H54 (cell line): ENCODE measurements at regions not wholly inside any gene's neighbourhood (a gene's known extent, or its start where the extent isn't known, plus 50 kb on each side); places are given as distances from the start of the nearest gene placed in this dataset.
"Not testable (repeated sequence)": the region's sequence is repeated elsewhere in the genome, so short reads cannot be mapped to it uniquely, and the experiment has no call there.

Experiments used
- DNase-seq: peaks from one replicate; pipeline ENCODE4 v3.0.0; 2011; ENCODE audit warnings: low spot score, mixed read lengths; ENCODE audit not compliant: insufficient read length
- FAIRE-seq: peaks from 3 replicates; lab custom pipeline; 2011; peaks lifted over from hg19 to GRCh38; lab: Jason Lieb, UNC
- POLR2A ChIP-seq: IDR thresholded peaks from 2 replicates; pipeline ENCODE4 v1.6.1; 2011; ENCODE audit warnings: low read depth, mild to moderate bottlenecking, low read length

DNA sequence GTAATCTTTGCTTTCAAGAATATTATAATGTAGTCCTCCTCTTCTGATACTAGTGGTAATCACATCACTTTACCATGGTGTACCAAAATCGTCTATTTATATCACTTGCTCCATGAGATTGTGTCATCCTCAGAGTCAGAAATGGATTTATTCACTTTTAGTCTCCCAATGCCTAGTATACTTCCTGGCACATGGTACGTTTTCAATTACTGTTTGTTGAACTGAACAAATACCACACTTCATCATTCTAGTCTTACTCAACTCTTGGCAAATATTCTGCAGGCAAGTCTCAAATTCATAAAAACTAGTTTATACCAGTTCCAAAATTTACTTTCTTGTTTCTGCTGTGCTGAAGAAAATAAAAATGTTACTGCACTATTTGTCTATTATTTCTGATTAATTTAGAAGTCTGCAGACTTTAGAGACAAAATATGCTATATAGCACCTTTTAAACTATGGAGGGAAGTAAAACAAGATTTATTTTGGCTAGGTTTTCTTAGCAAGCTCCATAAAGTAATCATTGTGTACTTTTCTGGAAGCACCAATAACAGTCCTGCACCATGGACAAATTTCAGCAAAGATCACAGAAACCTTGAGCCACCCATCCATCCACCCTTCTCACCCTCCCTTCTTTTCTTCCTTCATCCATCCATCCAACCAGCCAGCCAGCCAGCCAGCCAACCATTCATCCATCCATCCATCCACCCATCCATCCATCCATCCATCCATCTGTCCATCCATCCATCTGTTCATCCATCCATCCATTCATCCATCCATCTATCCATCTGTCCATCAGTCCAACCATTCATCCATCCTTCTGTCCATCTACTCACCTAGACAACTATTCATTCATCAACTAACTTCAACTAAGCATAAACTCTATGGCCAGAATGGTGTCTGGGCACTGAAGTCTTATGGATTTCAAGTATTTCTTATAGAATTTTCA, 102.1 kb upstream of the STMND1 start:
- FAIRE-seq (no peak), DNase-seq (no peak)
- no peak for TF ChIP-seq POLR2A

DNA sequence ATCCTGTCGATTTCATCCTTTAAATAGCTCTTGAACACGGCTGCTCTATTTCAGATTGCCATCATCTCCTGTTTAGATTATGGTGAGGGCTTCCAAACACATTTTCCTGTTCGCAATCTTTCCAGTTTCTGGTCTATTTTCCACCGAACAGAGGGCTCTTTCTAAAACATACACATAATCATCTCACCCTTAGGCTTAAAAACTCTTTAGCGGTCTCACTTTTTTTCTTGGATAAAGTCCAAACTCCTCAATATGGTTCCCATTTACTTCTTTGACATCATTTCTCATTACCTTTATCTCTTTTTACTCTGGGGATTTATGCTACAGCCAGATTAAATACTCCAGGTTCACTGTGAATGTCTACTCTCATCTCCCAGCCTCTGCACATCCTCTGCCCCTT, 103.4 kb upstream of the STMND1 start:
- DNase-seq (no peak), FAIRE-seq (no peak)
- TF ChIP-seq POLR2A, result no peak

DNA sequence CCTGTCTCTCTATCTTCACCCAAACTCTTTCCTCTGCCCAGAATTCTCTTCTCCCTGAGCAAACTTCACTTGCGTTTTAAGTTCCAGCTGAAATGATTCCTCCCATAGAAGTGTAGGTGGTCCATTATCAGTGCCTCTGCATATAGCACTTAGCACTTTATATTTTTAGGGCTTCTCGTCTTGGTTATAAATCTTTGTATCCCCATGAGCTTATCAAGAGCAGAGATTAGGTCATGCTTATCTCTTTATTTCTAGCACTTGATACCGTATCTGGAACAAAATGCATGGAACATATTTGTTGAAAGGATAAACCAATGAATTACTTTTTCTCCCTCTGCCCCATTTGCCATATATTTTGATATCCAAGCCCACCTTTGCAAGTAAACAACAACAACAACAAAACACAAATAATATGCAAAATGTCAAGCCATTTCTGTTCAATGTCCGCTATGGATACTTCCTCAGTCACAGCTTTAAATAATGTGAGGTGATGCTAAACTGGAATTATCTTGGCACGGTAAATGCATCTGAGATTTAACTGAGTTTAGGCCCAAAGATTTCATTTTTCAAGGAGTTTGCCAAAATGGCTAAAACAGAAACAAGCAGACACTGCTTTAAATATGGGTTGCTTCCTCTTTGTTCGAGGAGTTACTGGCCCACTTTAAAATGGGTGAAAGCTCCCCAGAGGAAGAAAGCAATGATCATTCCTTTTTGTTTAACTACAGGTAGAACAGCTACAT, 106.2 kb upstream of the STMND1 start:
- TF ChIP-seq POLR2A, result no peak
- no peak for FAIRE-seq
- DNase-seq, result no peak

DNA sequence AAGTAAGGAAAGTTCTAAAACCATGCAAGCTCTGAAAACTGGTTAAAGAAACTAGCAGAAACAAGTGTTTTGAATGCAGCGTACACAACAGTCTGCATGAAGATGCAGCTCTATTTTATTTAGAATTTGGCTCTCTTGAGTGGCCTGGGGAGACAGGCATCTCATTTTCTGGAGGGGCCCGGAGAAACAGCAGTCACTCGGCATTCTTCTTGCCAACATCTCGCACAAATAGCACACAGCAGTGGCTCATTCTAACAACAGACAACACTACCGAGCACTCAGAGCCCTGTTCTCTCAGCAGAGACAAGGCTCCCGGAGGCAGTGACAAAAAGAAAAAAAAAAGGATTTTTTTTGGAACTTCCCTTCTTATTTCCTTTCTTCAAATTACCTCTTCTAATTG, 108.5 kb upstream of the STMND1 start:
- no peak for FAIRE-seq
- DNase-seq, result no peak
- no peak for TF ChIP-seq POLR2A

DNA sequence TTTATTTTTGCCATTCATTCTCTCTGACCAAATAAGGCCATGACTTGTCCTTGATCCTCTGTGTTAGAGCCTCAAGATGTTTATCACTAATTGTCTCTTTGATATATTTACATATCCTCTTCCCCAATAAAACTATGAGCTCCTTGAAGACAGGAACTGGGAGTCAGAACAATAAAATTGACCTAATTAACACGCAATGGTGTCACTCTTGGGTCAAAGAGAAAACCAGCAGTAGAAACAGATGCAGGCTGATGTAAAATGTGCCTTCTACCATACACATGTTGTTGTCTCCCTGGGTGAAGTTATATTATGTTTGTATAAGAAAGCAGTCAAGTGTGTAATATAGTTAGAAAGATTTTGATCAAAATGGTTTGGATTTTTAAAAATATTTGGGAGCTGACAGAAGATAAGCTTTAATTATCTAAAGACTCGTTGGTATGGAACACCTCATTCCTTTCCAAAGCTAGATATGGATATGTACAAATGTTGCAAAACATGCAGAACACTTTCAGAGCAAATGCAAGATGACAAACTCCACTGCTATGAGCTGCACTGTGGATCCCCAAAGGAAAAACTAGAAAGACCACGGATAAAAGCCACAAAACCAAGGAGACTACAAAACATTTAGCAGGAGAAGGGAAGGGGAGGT, 109.7 kb upstream of the STMND1 start:
- no peak for TF ChIP-seq POLR2A
- FAIRE-seq, result no peak
- no peak for DNase-seq

DNA sequence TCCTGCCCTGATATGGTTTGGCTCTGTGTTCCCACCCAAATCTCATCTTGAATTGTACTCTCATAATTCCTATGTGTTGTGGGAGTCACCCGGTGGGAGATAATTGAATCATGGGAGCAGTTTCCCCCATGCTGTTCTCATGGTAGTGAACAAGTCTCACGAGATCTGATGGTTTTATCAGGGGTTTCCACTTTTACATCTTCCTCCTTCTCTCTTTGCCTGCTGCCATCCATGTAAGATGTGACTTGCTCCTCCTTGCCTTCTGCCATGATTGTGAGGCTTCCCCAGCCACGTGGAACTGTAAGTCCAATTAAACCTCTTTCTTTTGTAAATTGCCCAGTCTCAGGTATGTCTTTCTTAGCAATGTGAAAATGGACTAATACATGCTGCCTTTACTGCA, 111.9 kb upstream of the STMND1 start:
- not testable (repeated sequence) for DNase-seq, FAIRE-seq

DNA sequence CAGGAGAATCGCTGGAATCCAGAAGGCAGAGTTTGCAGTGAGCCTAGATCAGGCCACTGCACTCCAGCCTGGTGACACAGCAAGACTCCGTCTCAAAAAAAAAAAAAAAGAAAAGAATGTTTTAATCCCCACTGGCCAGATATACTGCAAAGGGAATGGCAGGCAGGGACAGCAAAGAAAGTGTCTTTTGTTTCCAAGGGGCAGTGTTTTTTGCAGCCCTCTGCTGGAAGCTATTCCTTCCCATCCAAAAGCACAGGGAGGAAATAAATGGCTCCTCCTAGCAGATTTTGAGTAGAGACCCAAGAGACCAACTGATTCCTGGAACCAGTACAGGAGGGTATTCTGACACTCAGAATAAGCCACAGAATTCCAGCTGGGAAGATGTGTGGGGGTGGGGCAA, 112.5 kb upstream of the STMND1 start:
- no peak for TF ChIP-seq POLR2A
- no peak for DNase-seq
- FAIRE-seq, result no peak

DNA sequence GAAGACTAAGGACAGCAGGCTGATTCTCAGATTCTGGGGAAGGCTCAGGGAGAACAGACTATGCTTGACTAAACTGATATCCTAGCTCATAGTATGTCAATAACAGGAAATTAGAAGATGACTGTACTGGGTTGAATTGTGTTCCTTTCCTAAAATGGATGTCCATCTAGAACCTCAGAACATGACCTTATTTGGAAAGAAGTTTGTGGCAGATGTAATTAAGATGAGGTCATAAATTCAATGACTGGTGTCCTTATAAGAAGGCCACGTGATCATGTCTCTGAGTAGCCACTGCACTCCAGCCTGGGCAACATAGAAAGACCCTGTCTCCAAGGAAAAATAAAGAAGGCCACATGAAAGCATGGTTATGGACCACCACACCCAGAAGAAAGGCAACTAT, 113.9 kb upstream of the STMND1 start:
- TF ChIP-seq POLR2A, result no peak
- FAIRE-seq, result no peak
- no peak for DNase-seq

DNA sequence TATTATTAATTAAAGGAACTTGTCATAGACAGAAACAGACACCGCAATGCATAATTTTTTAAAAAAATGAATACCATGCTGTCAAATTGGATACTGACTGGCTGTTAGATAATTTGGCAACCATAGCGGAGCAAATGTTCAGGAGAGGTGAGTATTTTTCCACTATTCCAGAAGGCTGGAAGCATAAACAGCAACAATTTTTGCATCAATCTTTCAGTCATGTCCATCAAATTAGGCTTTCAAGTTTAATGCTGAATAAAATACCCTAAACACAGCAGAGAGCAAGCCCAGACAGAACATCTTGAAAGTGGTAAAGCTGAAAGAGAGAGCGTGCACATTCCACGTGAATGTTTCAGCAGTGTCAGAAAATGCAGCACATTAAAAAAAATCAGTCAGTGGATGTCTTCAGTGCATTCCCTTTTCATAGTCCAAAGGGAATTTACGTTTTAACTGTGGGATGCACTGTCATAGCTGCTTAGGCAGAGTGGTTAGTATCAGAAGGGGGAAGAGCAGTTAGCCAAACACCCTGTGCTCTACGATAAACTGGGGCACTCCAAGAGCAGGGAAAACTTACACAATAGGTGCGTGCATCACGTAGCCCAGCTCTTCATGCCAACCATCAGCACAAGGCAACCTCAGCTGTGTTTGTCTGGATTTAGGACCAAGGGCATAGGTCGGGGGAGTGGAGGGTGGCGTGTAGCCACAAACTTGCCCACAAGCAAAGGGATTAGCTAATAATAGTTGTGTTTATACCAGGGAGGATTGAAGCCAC, 116.2 kb upstream of the STMND1 start:
- no peak for TF ChIP-seq POLR2A
- DNase-seq, result no peak
- FAIRE-seq, result no peak

DNA sequence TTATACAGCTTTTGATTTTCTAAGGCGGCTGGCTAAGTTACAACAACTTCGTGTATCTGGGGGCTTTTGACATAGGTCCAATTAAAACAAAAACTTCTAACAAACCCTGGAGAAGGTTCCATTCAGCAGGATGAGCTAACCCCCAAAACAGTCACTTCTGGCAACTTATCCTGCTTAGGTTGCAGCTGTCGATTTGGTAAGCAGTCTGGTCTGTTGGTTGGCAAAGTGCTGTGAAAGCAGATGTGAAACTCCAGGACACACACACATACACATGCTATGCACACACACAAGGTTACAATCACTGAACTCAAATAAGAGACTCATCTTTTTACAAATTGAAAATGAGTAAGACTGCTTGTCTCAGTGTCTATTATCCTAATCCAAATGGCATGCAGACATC, 119.0 kb upstream of the STMND1 start:
- DNase-seq, result no peak
- TF ChIP-seq POLR2A, result no peak
- no peak for FAIRE-seq

DNA sequence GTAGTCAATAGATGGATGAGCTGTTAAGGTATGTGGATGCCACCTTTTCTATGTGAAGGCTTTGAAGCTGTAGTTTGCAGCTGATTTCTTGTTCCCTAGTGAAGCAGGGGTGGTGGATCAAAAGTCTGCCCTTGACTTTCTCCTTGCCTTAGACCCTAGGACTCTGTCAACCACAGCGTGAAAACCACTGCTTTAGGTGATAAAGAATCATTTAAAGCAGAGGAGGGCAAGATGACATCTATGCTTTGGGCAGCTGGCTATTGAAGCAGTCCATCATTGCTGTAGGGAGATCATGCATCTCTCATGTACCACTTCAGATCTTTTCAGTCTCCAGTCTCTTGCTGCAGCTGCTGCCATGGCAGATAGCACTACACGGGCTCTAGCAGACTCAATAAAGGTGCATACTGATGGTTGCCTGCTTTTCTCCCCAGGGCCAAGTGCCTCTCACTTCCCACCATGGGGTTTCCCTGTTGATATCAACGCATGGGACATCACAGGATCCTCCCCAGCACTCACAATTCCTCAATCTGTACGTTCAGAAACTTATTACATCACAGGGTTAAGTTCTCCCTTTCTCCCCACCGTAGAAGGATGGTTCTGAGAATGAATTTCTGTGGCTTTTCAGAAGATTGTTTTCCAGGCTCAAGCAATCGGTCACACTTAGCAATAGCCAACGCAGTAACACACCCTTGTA, 122.0 kb upstream of the STMND1 start:
- DNase-seq (no peak), FAIRE-seq (no peak)
- TF ChIP-seq POLR2A, result no peak

DNA sequence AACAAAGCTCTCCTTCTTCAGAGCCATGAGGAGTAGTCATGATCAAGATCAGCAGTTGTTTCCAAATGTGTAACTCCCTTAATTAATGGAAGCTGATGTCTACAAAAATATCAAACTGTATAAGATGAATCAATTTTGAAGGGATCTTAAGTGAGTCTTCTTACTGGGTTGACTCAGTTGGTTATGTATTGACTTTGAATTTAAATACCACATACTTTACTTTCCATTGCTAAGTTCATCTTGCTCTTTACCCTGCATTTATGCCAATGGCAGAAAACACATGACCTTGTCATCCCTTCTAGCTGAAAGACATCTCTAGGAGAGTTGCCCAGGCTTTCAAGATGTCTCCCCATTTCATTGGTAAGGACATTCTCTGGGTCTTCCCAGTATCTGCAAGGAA, 123.2 kb upstream of the STMND1 start:
- DNase-seq (no peak), FAIRE-seq (no peak)
- TF ChIP-seq POLR2A, result no peak
